Effector memory CD8-positive, alpha-beta T cell (primary cell): ENCODE measurements at regions not wholly inside any gene's neighbourhood (a gene's known extent, or its start where the extent isn't known, plus 50 kb on each side); places are given as distances from the start of the nearest gene placed in this dataset.
A peak's percentile ranks its signal among the peaks of the same experiment; 100 is the strongest.
"Not testable (repeated sequence)": the region's sequence is repeated elsewhere in the genome, so short reads cannot be mapped to it uniquely, and the experiment has no call there.

Source experiments
- ATAC-seq: fragments of 150-1000 bp; cut with Tn5 transposase; replicated peaks from 2 replicates; pipeline ENCODE4 v1.10.0; 2021; ENCODE audit warnings: mild to moderate bottlenecking, moderate library complexity
- DNase-seq, 3 experiments: peaks; one replicate each; pipeline ENCODE4 v3.0.0; 2021
- H3K27ac Mint-ChIP-seq, 2 donors: one replicate each; pipeline ENCODE4 v1.8.0; 2022; ENCODE audit warnings: mild to moderate bottlenecking in 2 of 2, mixed read lengths in 2 of 2, moderate library complexity in 2 of 2
- H3K27me3 Mint-ChIP-seq, 2 donors: one replicate each; pipeline ENCODE4 v1.8.0; 2022; ENCODE audit warnings: mixed read lengths in 2 of 2
- H3K36me3 Mint-ChIP-seq: one replicate; pipeline ENCODE4 v1.8.0; 2022; ENCODE audit warnings: mild to moderate bottlenecking, moderate library complexity, mixed read lengths; ENCODE audit not compliant: insufficient read depth
- H3K4me1 Mint-ChIP-seq, 2 donors: one replicate each; pipeline ENCODE4 v1.8.0; 2022; ENCODE audit warnings: low read depth in 2 of 2, mixed read lengths in 2 of 2
- H3K4me3 Mint-ChIP-seq, 2 donors: one replicate each; pipeline ENCODE4 v1.8.0; 2022; ENCODE audit warnings: mild to moderate bottlenecking in 2 of 2, mixed read lengths in 2 of 2, moderate library complexity in 2 of 2
- H3K9me3 Mint-ChIP-seq, 2 donors: one replicate each; pipeline ENCODE4 v1.8.0; 2022; ENCODE audit warnings: mixed read lengths in 2 of 2

DNA sequence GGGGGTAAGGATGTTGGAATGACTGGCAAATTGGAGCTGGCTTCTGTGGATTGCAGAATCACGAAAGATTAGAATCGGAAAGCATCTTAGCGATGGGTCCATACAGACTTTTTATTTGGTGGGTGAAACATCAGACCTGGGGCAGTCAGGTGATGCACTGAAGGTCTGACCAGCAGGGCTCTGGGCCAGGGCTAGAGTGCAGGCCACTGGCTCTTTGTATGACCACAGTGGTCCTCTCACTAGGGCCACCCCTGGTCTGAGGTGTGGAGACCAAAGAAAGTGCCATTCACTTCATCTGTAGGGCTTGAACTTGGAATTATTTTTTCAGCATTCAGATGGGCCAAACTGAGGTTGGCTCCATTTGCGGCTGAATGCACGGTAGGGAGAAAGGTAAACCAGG, 306.4 kb downstream of the RPS6KC1 start:
- DNase-seq, result no peak
- ATAC-seq, result no peak
- no peaks in the 10 kb centered on the region for H3K4me1 Mint-ChIP-seq
- no peak overlapping the region for H3K27ac Mint-ChIP-seq
- H3K4me3 Mint-ChIP-seq, result no peak overlapping the region
- H3K9me3 Mint-ChIP-seq, result no peaks in the 10 kb centered on the region
- H3K36me3 Mint-ChIP-seq, result no peaks in the 10 kb centered on the region
- H3K27me3 Mint-ChIP-seq, result peaks cover 5 to 9% of the 10 kb centered on the region in 2 donors

DNA sequence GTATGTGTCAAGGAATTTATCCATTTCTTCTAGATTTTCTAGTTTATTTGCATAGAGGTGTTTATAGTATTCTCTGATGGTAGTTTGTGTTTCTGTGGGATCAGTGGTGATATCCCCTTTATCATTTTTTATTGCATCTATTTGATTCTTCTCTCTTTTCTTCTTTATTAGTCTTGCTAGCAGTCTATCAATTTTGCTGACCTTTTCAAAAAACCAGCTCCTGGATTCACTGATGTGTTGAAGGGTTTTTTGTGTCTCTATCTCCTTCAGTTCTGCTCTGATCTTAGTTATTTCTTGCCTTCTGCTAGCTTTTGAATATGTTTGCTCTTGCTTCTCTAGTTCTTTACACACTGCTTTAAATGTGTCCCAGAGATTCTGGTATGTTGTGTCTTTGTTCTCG, 307.3 kb downstream of the RPS6KC1 start:
- H3K9me3 Mint-ChIP-seq, H3K4me1 Mint-ChIP-seq, H3K36me3 Mint-ChIP-seq, H3K27ac Mint-ChIP-seq, H3K4me3 Mint-ChIP-seq, ATAC-seq, DNase-seq: not testable (repeated sequence)
- peaks cover 9 to 15% of the 10 kb centered on the region in 2 donors for H3K27me3 Mint-ChIP-seq

DNA sequence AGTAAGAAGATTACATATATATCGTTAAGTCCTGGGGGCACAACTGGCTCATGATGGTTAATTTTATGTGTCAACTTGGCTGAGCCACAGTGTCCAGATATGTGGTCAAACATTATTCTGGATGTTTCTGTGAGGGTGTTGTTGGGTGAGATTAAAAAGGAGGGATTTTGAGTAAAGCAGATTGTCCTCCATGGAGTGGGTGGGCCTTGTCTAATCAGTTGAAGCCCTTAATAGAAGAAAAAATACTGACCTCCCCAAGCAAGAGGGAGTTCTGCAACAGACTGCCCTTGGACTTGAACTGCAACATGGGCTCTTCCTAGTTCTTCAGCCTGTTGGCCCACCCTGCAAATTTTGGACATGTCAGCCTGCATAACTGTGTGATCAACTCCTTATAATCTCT, 311.6 kb downstream of the RPS6KC1 start:
- Mint-ChIP-seq H3K4me3 (no peak overlapping the region), H3K36me3 (no peaks in the 10 kb centered on the region), H3K4me1 (peaks cover 0 to 3% of the 10 kb centered on the region in 2 donors), H3K9me3 (peaks cover 0 to 6% of the 10 kb centered on the region in 2 donors), H3K27ac (no peak overlapping the region), H3K27me3 (peaks cover 19 to 20% of the 10 kb centered on the region in 2 donors)
- DNase-seq (no peak), ATAC-seq (no peak)

DNA sequence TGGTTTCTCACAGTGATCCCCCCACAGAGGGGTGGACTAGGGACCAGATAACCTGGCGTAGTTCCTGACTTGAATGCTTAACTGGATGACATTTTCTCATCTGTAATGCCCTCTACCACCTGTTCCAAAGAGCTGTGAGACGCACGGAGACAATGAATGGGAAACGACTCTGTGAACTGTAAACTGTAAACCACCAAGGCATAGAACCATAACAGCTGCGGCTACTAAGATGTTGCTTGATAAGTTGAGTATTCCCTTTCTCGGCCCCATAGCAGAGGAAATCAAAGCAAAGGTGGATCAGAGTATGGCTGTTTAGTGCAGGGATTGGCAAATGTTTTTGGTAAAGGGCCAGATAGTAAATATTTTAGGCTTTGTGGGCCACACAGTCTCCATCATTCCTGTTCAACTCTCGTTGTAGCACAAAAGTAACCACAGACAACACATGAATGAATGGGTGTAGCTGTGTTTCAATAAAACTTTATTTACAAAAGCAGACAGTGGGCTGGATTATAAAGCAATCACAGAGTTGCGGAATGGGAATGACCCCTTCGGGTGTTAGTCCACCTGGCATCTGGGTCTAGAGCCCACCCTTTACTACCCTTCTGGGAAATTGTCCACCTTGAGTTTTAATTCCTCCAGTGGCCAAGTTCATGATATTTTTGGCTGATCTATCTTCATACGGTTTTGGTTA, 315.2 kb downstream of the RPS6KC1 start:
- DNase-seq (no peak), ATAC-seq (no peak)
- H3K27me3 Mint-ChIP-seq, result peaks cover 22 to 39% of the 10 kb centered on the region in 2 donors
- peaks cover 0 to 3% of the 10 kb centered on the region in 2 donors for H3K4me1 Mint-ChIP-seq
- H3K27ac Mint-ChIP-seq, result no peak overlapping the region
- H3K36me3 Mint-ChIP-seq, result no peaks in the 10 kb centered on the region
- H3K9me3 Mint-ChIP-seq, result peaks cover 0 to 6% of the 10 kb centered on the region in 2 donors
- H3K4me3 Mint-ChIP-seq, result no peak overlapping the region

DNA sequence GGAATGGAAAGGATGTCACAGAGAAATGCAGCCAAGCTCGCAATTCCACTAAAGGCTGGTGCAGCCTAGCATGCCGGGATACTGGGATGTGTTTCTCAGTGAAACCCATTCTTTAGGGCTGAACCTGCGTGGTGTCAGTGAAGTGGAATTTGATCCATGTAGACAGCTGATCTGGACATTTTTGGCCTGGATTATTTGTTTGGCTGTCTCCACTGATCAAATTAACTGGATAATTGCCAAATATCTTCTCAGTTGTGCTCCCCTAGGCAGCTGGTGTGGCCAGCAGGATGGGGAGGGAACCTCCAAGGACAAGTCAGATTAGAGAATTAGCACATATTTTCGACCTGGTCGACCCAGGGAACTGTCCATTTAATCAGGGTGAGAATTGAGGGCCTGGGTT, 318.4 kb downstream of the RPS6KC1 start:
- DNase-seq (no peak), ATAC-seq (no peak)
- peaks cover 3% of the 10 kb centered on the region in 2 donors for H3K4me1 Mint-ChIP-seq
- no peak overlapping the region for H3K4me3 Mint-ChIP-seq
- no peaks in the 10 kb centered on the region for H3K9me3 Mint-ChIP-seq
- no peaks in the 10 kb centered on the region for H3K36me3 Mint-ChIP-seq
- peaks cover 16 to 45% of the 10 kb centered on the region in 2 donors for H3K27me3 Mint-ChIP-seq
- no peak overlapping the region for H3K27ac Mint-ChIP-seq

DNA sequence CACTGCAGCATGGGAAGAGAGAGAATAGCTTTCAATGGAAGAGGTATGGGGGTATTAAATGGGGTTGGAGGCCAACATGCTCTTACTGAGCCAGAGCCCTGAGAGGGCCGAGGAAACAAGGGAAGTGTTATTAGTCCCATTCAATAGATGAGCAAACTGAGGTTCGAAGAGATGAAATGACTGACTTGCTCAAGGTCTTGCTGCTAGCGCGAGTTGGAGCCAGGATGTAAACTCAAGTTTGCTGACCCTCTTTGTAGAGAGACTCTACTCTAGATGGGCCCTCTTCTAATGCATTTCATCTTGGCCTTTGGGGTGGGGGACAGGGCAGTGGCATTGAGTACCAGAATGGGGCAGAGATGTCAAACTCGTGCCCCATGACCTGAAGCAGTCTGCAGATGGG, 319.5 kb downstream of the RPS6KC1 start:
- DNase-seq (no peak), ATAC-seq (no peak)
- H3K27ac Mint-ChIP-seq, result no peak overlapping the region

DNA sequence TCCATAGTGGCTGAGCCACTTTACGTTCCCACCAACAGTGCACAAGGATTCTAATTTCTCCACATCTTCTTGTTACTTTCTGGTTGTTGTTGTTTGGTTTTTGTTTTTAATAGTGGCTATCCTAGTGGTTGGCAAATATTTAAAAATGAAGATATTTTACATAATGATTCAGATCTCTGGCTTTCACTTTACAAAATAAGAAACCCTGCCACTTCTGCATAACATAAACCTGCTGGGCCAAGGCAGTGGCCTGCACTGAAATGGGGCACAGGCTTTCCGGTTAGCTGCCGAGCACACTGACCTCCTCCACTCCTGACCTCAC, 320.4 kb downstream of the RPS6KC1 start:
- H3K4me3 Mint-ChIP-seq, result no peak overlapping the region
- no peaks in the 10 kb centered on the region for H3K36me3 Mint-ChIP-seq
- no peak for DNase-seq
- H3K4me1 Mint-ChIP-seq, result peaks cover 3 to 4% of the 10 kb centered on the region in 2 donors
- no peak overlapping the region for H3K27ac Mint-ChIP-seq
- ATAC-seq, result no peak
- H3K9me3 Mint-ChIP-seq, result no peaks in the 10 kb centered on the region
- H3K27me3 Mint-ChIP-seq, result peaks cover 17 to 52% of the 10 kb centered on the region in 2 donors

More for the DNA sequence above, 319.5 kb downstream of the RPS6KC1 start:
- Mint-ChIP-seq H3K4me1 (peaks cover 3 to 4% of the 10 kb centered on the region in 2 donors), H3K4me3 (no peak overlapping the region), H3K27me3 (peaks cover 16 to 51% of the 10 kb centered on the region in 2 donors), H3K36me3 (no peaks in the 10 kb centered on the region), H3K9me3 (no peaks in the 10 kb centered on the region)

DNA sequence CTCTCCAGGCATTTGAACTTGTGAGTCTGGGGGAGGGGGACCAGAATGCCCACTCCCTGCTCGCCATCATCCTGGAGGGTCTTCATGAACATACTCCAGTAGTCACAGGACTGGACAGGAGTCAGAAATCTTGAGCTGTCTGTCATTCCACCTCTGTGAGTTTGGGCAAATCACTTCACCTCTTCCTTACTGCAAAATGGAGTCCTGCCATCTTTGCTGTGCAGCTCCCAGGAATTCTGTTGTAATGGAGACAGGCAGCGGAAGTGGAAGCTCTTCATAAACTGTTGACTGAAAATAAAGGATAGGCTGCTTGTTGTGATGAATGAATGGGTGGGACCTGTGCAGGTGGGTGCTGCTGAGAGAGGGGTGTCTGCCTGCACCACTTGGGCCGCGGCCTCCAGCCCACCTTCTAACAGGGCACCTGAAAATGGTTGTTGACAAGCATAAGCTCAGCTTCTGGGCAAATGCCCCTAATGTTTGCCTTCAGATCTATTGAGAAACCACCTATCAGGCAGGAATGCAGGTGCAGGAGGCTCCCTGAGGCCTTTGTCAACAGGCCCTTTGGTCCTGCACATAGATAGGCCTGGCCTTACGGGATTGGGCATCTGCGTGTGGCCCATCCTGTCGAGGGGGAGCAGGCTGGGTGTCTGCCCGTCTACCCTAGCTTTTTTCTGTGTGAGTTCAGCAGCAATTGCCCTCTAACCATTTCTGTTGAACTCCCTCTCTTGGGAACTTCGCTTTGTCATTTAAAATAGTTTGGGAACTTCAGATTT, 321.0 kb downstream of the RPS6KC1 start:
- DNase-seq, result no peak
- ATAC-seq, result no peak
- H3K4me3 Mint-ChIP-seq, result no peak overlapping the region

DNA sequence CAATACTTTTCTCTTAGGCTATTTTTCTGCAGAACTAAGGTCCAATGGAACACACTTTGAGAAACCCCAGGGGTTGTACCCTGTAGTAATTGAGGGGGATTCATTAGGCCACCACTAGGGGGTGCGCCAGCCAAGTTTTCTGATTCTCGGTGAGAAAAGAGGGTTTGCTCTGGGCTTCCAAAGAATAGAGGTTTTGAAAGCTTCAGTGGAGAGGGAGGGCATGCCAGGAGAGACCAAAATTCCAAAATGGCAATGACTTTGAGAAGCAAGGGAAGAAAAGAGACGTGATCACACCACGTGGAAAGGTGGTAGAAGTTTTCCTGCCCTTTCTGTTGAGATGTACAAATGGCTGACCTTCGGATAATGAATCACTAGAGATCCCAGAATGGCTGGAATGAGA, 323.3 kb downstream of the RPS6KC1 start:
- H3K27ac Mint-ChIP-seq, result no peak overlapping the region
- H3K9me3 Mint-ChIP-seq, result no peaks in the 10 kb centered on the region
- H3K4me1 Mint-ChIP-seq, result peaks cover 3 to 4% of the 10 kb centered on the region in 2 donors
- DNase-seq (peak; percentile 6 to 15 (median 9)), ATAC-seq (no peak)
- peaks cover 17 to 41% of the 10 kb centered on the region in 2 donors for H3K27me3 Mint-ChIP-seq
- H3K4me3 Mint-ChIP-seq, result no peak overlapping the region
- H3K36me3 Mint-ChIP-seq, result no peaks in the 10 kb centered on the region

More for the DNA sequence above, 321.0 kb downstream of the RPS6KC1 start:
- H3K36me3 Mint-ChIP-seq, result no peaks in the 10 kb centered on the region
- no peak overlapping the region for H3K27ac Mint-ChIP-seq
- peaks cover 17 to 47% of the 10 kb centered on the region in 2 donors for H3K27me3 Mint-ChIP-seq
- no peaks in the 10 kb centered on the region for H3K9me3 Mint-ChIP-seq
- peaks cover 3 to 4% of the 10 kb centered on the region in 2 donors for H3K4me1 Mint-ChIP-seq

DNA sequence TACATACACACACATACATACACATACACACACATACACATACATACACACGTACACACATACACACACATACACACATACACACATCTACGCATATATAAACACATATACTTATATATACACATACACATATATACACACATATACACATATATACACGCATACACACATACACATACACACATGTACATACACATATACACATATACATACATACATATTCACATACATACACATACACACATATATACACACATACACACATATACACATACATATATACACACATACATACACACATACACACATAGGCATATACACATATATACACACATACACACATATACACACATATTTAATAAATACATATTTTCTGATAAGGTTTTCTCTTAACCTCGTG, 324.0 kb downstream of the RPS6KC1 start:
- Mint-ChIP-seq H3K27ac (no peak overlapping the region), H3K36me3 (no peaks in the 10 kb centered on the region), H3K4me3 (no peak overlapping the region), H3K27me3 (peaks cover 17 to 34% of the 10 kb centered on the region in 2 donors), H3K9me3 (no peaks in the 10 kb centered on the region), H3K4me1 (peaks cover 3 to 4% of the 10 kb centered on the region in 2 donors)
- no peak for ATAC-seq
- DNase-seq, result no peak

DNA sequence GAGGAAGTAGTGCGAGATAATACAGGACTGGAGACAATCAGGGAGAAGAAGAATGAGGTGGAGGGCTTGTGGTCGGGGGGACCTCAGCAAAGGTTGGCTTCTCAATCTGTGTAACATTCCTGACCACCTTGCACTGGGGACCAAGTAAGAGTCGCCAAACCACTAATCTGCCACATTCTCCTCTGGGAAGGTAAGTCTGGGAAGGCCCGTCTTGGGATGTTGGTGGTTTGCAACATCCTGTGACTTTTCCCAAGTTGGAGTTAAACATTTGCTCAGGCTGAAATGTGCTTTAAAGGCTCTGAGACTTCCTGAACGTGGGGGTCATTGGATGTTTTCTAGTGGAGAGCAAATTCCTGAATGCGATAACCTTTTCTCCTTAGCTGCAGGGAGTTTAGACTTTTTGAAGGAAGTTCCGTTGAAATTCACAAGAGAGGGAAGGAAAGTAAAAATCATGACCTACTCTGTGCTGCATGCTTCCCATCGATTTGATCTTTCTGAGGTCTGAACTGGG, 325.9 kb downstream of the RPS6KC1 start:
- H3K9me3 Mint-ChIP-seq, result no peaks in the 10 kb centered on the region
- peaks cover 3 to 4% of the 10 kb centered on the region in 2 donors for H3K4me1 Mint-ChIP-seq
- ATAC-seq (no peak), DNase-seq (no peak)
- H3K36me3 Mint-ChIP-seq, result no peaks in the 10 kb centered on the region
- no peak overlapping the region for H3K27ac Mint-ChIP-seq
- peaks cover 11 to 30% of the 10 kb centered on the region in 2 donors for H3K27me3 Mint-ChIP-seq
- no peak overlapping the region for H3K4me3 Mint-ChIP-seq

DNA sequence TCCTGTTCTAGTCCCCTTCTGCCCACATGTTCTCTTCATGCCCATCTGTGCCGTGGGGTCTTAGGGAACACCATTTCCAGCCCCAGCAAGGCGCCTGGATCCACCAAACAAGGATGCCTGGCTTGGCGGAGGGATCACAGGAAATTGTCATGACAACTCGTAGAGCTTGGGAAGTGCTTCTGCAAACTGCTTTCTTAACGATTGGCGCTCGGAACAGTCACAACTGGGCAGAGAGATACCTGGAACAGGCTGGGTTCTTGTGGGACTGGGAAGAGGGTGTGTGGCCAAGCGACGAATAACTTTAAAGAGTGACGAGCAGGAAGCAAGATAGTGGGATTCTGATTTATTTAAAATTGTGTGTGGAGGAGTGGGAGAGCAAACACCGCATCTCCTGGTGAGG, 329.8 kb downstream of the RPS6KC1 start:
- no peak overlapping the region for H3K27ac Mint-ChIP-seq
- ATAC-seq (no peak), DNase-seq (no peak)
- no peaks in the 10 kb centered on the region for H3K36me3 Mint-ChIP-seq
- H3K4me3 Mint-ChIP-seq, result no peak overlapping the region
- H3K27me3 Mint-ChIP-seq, result peaks cover 1 to 10% of the 10 kb centered on the region in 2 donors
- H3K4me1 Mint-ChIP-seq, result no peaks in the 10 kb centered on the region
- no peaks in the 10 kb centered on the region for H3K9me3 Mint-ChIP-seq

DNA sequence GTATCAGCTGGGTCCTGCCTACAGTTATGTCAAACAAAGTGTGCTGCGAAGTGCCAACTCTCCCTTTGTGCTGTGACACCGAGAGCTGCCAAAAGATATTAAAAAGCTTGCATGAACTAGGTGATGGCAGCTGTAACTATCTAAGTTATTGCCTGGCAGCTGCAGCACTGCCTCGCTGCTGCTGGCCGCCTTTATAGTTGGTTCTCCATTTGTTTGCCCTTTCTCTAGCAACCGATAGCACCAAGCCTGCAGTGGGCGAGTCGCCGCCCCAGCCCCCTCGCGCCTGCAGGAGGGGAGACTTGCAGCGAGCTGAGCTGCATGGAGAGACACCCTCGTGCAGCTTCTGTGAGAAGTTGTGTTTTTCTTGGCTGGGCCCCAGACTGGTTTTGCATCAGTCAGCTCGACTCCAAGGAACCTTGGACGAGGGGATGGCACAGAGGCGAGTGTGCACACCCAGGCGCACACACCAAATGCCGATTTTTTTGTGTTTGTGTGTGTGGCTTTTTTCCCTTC, 330.6 kb downstream of the RPS6KC1 start:
- Mint-ChIP-seq H3K4me1 (no peaks in the 10 kb centered on the region), H3K9me3 (peaks cover 0 to 2% of the 10 kb centered on the region in 2 donors), H3K27ac (no peak overlapping the region), H3K27me3 (peaks cover 5 to 6% of the 10 kb centered on the region in 2 donors), H3K36me3 (no peaks in the 10 kb centered on the region), H3K4me3 (no peak overlapping the region)
- no peak for DNase-seq
- no peak for ATAC-seq

DNA sequence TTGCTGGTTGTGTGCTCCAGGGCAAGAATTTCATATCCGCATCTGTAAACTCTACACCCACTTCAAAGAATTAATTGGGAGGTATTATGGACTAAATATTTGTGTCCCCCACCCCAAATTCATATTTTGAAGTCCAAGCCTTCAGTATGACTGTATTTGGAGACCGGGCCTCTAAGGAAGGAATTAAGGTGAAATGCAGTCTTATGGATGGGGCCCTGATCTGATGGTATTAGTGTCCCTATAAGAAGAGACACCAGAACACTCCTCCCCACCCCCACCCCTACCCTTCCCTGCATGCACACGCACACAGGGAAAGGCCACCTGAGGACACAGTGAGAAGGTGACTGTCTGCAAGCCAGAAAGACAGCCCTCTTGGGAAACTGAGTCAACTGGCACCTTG, 332.4 kb downstream of the RPS6KC1 start:
- Mint-ChIP-seq H3K27me3 (peaks cover 10 to 12% of the 10 kb centered on the region in 2 donors), H3K36me3 (no peaks in the 10 kb centered on the region), H3K9me3 (peaks cover 0 to 3% of the 10 kb centered on the region in 2 donors), H3K4me1 (no peaks in the 10 kb centered on the region), H3K4me3 (no peak overlapping the region), H3K27ac (no peak overlapping the region)
- no peak for ATAC-seq
- DNase-seq, result no peak
